DND-41 (cell line): ENCODE measurements at regions not wholly inside any gene's neighbourhood (a gene's known extent, or its start where the extent isn't known, plus 50 kb on each side); places are given as distances from the start of the nearest gene placed in this dataset.

Experiments used
- ATAC-seq: fragments of 200-7000 bp; cut with Tn5 transposase; 3 replicates; pipeline ENCODE4 v1.9.1; 2021; ENCODE audit warnings: low read depth; ENCODE audit not compliant: insufficient read depth
- DNase-seq: peaks from one replicate; pipeline ENCODE4 v3.0.0-alpha.2; 2020
- H2AFZ ChIP-seq: 2 replicates; pipeline ENCODE4 v1.6.0; 2012; ENCODE audit warnings: low read depth, low read length
- H3K27ac ChIP-seq: 2 replicates; pipeline ENCODE4 v1.5.1; 2012; ENCODE audit warnings: low read length, inconsistent platforms
- H3K27me3 ChIP-seq: fragments of 200-600 bp; sonication (generic); 2 replicates; pipeline ENCODE4 v1.6.0; 2012; ENCODE audit warnings: low read length, mild to moderate bottlenecking, inconsistent platforms; ENCODE audit not compliant: insufficient read depth, poor library complexity
- H3K36me3 ChIP-seq: 2 replicates; pipeline ENCODE4 v1.5.1; 2012; ENCODE audit warnings: low read length, inconsistent platforms; ENCODE audit not compliant: insufficient read depth
- H3K4me1 ChIP-seq: 2 replicates; pipeline ENCODE4 v1.5.1; 2012; ENCODE audit warnings: mild to moderate bottlenecking, low read length; ENCODE audit not compliant: insufficient read depth
- H3K4me2 ChIP-seq: 2 replicates; pipeline ENCODE4 v1.6.0; 2012; ENCODE audit warnings: mild to moderate bottlenecking, moderate library complexity, low read length, inconsistent platforms; ENCODE audit not compliant: insufficient read depth
- H3K4me3 ChIP-seq, 2 experiments: fragments of 200-600 bp in 1 of 2; shearing (Covaris generic) in 1 of 2; 2 replicates each; pipeline ENCODE4 v1.5.1; 2012 to 2016; ENCODE audit warnings: inconsistent platforms in 2 of 2, low read length in 2 of 2, mild to moderate bottlenecking in 2 of 2, low read depth in 1 of 2, moderate library complexity in 1 of 2
- H3K79me2 ChIP-seq: 2 replicates; pipeline ENCODE4 v1.6.0; 2012; ENCODE audit warnings: low read length, inconsistent platforms; ENCODE audit not compliant: insufficient read depth
- H3K9ac ChIP-seq: 2 replicates; pipeline ENCODE4 v1.6.0; 2012; ENCODE audit warnings: low read depth, mild to moderate bottlenecking, inconsistent platforms, low read length, moderate library complexity
- H3K9me3 ChIP-seq: 2 replicates; pipeline ENCODE4 v1.5.1; 2012; ENCODE audit warnings: low read length, moderate library complexity, mild to moderate bottlenecking, inconsistent platforms; ENCODE audit not compliant: insufficient read depth, severe bottlenecking
- H4K20me1 ChIP-seq: 2 replicates; pipeline ENCODE4 v1.6.0; 2012; ENCODE audit warnings: low read length; ENCODE audit not compliant: insufficient read depth
- CTCF ChIP-seq: IDR thresholded peaks from 2 replicates; pipeline ENCODE4 v1.5.1; 2012; ENCODE audit warnings: borderline replicate concordance, low read length, moderate library complexity, mild to moderate bottlenecking; ENCODE audit not compliant: poor library complexity, severe bottlenecking; ENCODE audit errors: extremely low read depth
- EZH2 ChIP-seq: IDR thresholded peaks from 3 replicates; pipeline ENCODE4 v1.6.1; 2012; ENCODE audit warnings: borderline replicate concordance, low read depth, mild to moderate bottlenecking, moderate library complexity, low read length, inconsistent platforms; ENCODE audit not compliant: severe bottlenecking

- H2AFZ ChIP-seq, result no peak overlapping the region
- H3K79me2 ChIP-seq, result no peaks in the 10 kb centered on the region
- H3K27me3 ChIP-seq, result no peaks in the 10 kb centered on the region
- H3K4me1 ChIP-seq, result peaks cover 6% of the 10 kb centered on the region; the same call in 1 of the 2 replicates
- no peak overlapping the region for H3K27ac ChIP-seq
- no peak overlapping the region for H3K9ac ChIP-seq
- H3K4me2 ChIP-seq, result no peak overlapping the region
- H3K4me3 ChIP-seq, result no peak overlapping the region
- H3K36me3 ChIP-seq, result no peaks in the 10 kb centered on the region
- H4K20me1 ChIP-seq, result no peaks in the 10 kb centered on the region
- ATAC-seq (no peak), DNase-seq (no peak)
- no peaks in the 10 kb centered on the region for H3K9me3 ChIP-seq
- TF ChIP-seq EZH2 (no peak), CTCF (no peak)
Measured at GRCh38 chr10:36168777-36169176, 526.7 kb upstream of the FZD8 start.

- no peak overlapping the region for H3K4me3 ChIP-seq
- H3K4me1 ChIP-seq, result no peaks in the 10 kb centered on the region
- H3K27ac ChIP-seq, result no peak overlapping the region
- no peaks in the 10 kb centered on the region for H3K9me3 ChIP-seq
- ATAC-seq (no peak), DNase-seq (no peak)
- H3K36me3 ChIP-seq, result no peaks in the 10 kb centered on the region
- no peak overlapping the region for H3K9ac ChIP-seq
- H4K20me1 ChIP-seq, result no peaks in the 10 kb centered on the region
- H3K27me3 ChIP-seq, result no peaks in the 10 kb centered on the region
- H2AFZ ChIP-seq, result no peak overlapping the region
- no peak overlapping the region for H3K4me2 ChIP-seq
- no peak for TF ChIP-seq CTCF
- no peak for TF ChIP-seq EZH2
- no peaks in the 10 kb centered on the region for H3K79me2 ChIP-seq
Measured at GRCh38 chr10:36164556-36165504, 522.7 kb upstream of the FZD8 start.

GRCh38 chr10:36163827-36164226, 521.7 kb upstream of the FZD8 start:
- H3K4me3 ChIP-seq, result no peak overlapping the region
- no peaks in the 10 kb centered on the region for H3K9me3 ChIP-seq
- H2AFZ ChIP-seq, result no peak overlapping the region
- H3K4me1 ChIP-seq, result no peaks in the 10 kb centered on the region
- no peak overlapping the region for H3K4me2 ChIP-seq
- DNase-seq (no peak), ATAC-seq (no peak)
- H3K79me2 ChIP-seq, result no peaks in the 10 kb centered on the region
- TF ChIP-seq CTCF (no peak), EZH2 (no peak)
- no peaks in the 10 kb centered on the region for H4K20me1 ChIP-seq
- H3K36me3 ChIP-seq, result no peaks in the 10 kb centered on the region
- H3K27ac ChIP-seq, result no peak overlapping the region
- H3K27me3 ChIP-seq, result no peaks in the 10 kb centered on the region
- no peak overlapping the region for H3K9ac ChIP-seq
